Panc1 (cell line): ENCODE measurements at regions not wholly inside any gene's neighbourhood (a gene's known extent, or its start where the extent isn't known, plus 50 kb on each side); places are given as distances from the start of the nearest gene placed in this dataset.

Experiments
- ATAC-seq: fragments of 200-7000 bp; cut with Tn5 transposase; 2 replicates; pipeline ENCODE4 v1.9.1; 2020; ENCODE audit warnings: mild to moderate bottlenecking, moderate library complexity
- BruUV-seq: library from RNA; stranded (reverse); fragments of 400-500 nt; replicated peaks from 2 replicates; lab custom pipeline; 2021; lab: Mats Ljungman, UMichigan
- CTCF ChIA-PET: fragments of 300-600 bp; sonication (Branson Sonifier 250); formaldehyde crosslinking; loops from one replicate; lab custom pipeline; 2022; ENCODE audit warnings: antibody characterized with exemption; lab: Charles Lee
- POLR2A ChIA-PET: fragments of 300-600 bp; sonication (Branson Sonifier 250); formaldehyde crosslinking; loops from one replicate; lab custom pipeline; 2022; ENCODE audit warnings: antibody characterized with exemption; lab: Charles Lee
- DNase-seq: peaks from one replicate; pipeline ENCODE4 v3.0.0-alpha.2; 2010; ENCODE audit warnings: low read depth, low spot score
- H3K27ac ChIP-seq: 2 replicates; pipeline ENCODE4 v1.5.1; 2011; ENCODE audit warnings: mild to moderate bottlenecking, low read length, inconsistent platforms
- H3K27me3 ChIP-seq: fragments of 200-500 bp; sonication (Bioruptor generic); 2 replicates; pipeline ENCODE4 v1.6.0; 2014; ENCODE audit warnings: low read length, inconsistent platforms; ENCODE audit not compliant: control insufficient read depth, insufficient read depth
- H3K36me3 ChIP-seq: fragments of 200-500 bp; sonication (Bioruptor generic); 2 replicates; pipeline ENCODE4 v1.5.1; 2014; ENCODE audit warnings: inconsistent platforms, mild to moderate bottlenecking, low read length, moderate library complexity; ENCODE audit not compliant: control insufficient read depth, insufficient read depth
- H3K4me1 ChIP-seq: 2 replicates; pipeline ENCODE4 v1.5.1; 2011; ENCODE audit warnings: inconsistent platforms, mild to moderate bottlenecking, low read length, moderate library complexity; ENCODE audit not compliant: control insufficient read depth, insufficient read depth
- H3K4me3 ChIP-seq, 2 experiments: 2 replicates each; pipeline ENCODE4 v1.5.1; 2011 to 2012; ENCODE audit warnings: low read depth in 2 of 2, low read length in 2 of 2, mild to moderate bottlenecking in 2 of 2, inconsistent platforms in 1 of 2, moderate library complexity in 1 of 2
- H3K9me3 ChIP-seq: fragments of 200-500 bp; sonication (Bioruptor generic); 2 replicates; pipeline ENCODE4 v1.5.1; 2014; ENCODE audit warnings: low read depth, mild to moderate bottlenecking, inconsistent platforms, low read length, moderate library complexity; ENCODE audit not compliant: control insufficient read depth, insufficient read depth
- POLR2AphosphoS5 ChIP-seq: IDR thresholded peaks from 2 replicates; pipeline ENCODE4 v1.6.1; 2012; ENCODE audit warnings: mild to moderate bottlenecking, low read depth, low read length, moderate library complexity
- SIN3A ChIP-seq: IDR thresholded peaks from 2 replicates; pipeline ENCODE4 v1.6.1; 2012; ENCODE audit warnings: low read depth, mild to moderate bottlenecking, low read length, moderate library complexity, borderline replicate concordance; ENCODE audit not compliant: insufficient read depth
- TCF7L2 ChIP-seq: IDR thresholded peaks from 2 replicates; pipeline ENCODE4 v1.6.1; 2011; ENCODE audit warnings: mild to moderate bottlenecking, low read depth, low read length, inconsistent platforms
- in situ Hi-C: cut with HindIII; loops from 2 replicates; pipeline ENCODE4 v1.10.0; 2016; ENCODE audit warnings: low sequenced_read_pairs, low pct_unique_long_range_greater_than_20kb
- intact Hi-C: fragments of 100-400 bp; cut with micrococcal nuclease; formaldehyde crosslinking; loops from one replicate; pipeline ENCODE4 v1.10.0; 2022; ENCODE audit not compliant: unreplicated experiment
- TF ChIP-seq, protein P1 (sequence below), 2 experiments: IDR thresholded peaks; 2 replicates each; pipeline ENCODE4 v1.6.1; 2011 to 2012; ENCODE audit warnings: low read depth in 2 of 2, control low read depth in 1 of 2, low read length in 1 of 2, mild to moderate bottlenecking in 1 of 2, moderate library complexity in 1 of 2; ENCODE audit not compliant: insufficient read depth in 1 of 2
- TF ChIP-seq, protein P2 (sequence below): fragments of 450-650 bp; IDR thresholded peaks from 2 replicates; pipeline ENCODE4 v1.5.1; 2017; ENCODE audit warnings: mild to moderate bottlenecking

DNA sequence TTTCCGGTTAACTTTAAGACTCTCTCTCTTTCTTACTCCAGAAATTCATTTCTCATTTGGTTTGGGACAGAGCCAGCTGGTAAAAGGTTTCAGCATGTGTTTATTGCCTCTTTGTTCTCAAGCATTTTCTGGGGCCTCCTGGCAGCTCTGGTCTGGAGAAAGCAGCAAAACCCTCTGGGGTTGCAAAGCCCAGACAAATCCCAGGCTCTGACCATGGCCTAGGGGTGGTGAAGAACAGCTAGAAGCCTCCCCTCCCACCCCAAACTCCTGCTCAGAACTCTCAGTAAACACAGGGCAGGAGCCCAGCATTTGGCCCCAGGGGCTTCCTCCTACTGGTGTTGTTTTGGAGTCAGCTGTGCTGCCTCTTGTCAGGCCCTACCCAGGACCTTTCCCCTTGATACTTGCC, 124.2 kb upstream of the SERP2 start:
- H3K36me3 ChIP-seq: no peaks in the 10 kb centered on the region
- DNase-seq: no peak
- no peaks in the 10 kb centered on the region for H3K4me1 ChIP-seq
- H3K4me3 ChIP-seq: no peak overlapping the region
- ChIA-PET POLR2A (interaction anchor here (0.5 kb wide), 1 partner anchor 72 kb away, joined by 3 read pairs; no protein-coding TSS in a partner anchor), CTCF (interaction anchor here (0.6 kb wide), 1 partner anchor 58 kb away, joined by 3 read pairs; no protein-coding TSS in a partner anchor)
- 0 out of 2 replicates have a peak, but pooled peaks have one; percentile 26 for ATAC-seq
- H3K27ac ChIP-seq: no peak overlapping the region
- BruUV-seq: no TSS peak
- in situ Hi-C loops (no loop called here), intact Hi-C loops (no loop called here)
- no peaks in the 10 kb centered on the region for H3K27me3 ChIP-seq
- no peak for TF ChIP-seq TCF7L2
- TF ChIP-seq, protein P1, sequence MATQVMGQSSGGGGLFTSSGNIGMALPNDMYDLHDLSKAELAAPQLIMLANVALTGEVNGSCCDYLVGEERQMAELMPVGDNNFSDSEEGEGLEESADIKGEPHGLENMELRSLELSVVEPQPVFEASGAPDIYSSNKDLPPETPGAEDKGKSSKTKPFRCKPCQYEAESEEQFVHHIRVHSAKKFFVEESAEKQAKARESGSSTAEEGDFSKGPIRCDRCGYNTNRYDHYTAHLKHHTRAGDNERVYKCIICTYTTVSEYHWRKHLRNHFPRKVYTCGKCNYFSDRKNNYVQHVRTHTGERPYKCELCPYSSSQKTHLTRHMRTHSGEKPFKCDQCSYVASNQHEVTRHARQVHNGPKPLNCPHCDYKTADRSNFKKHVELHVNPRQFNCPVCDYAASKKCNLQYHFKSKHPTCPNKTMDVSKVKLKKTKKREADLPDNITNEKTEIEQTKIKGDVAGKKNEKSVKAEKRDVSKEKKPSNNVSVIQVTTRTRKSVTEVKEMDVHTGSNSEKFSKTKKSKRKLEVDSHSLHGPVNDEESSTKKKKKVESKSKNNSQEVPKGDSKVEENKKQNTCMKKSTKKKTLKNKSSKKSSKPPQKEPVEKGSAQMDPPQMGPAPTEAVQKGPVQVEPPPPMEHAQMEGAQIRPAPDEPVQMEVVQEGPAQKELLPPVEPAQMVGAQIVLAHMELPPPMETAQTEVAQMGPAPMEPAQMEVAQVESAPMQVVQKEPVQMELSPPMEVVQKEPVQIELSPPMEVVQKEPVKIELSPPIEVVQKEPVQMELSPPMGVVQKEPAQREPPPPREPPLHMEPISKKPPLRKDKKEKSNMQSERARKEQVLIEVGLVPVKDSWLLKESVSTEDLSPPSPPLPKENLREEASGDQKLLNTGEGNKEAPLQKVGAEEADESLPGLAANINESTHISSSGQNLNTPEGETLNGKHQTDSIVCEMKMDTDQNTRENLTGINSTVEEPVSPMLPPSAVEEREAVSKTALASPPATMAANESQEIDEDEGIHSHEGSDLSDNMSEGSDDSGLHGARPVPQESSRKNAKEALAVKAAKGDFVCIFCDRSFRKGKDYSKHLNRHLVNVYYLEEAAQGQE (IDR thresholded peaks at IDR 0.05; ENCODE audit: insufficient read depth in 1 of 2, low read depth in 2 of 2, low read length in 1 of 2): no peak
- TF ChIP-seq SIN3A: no peak
- TF ChIP-seq, protein P2, sequence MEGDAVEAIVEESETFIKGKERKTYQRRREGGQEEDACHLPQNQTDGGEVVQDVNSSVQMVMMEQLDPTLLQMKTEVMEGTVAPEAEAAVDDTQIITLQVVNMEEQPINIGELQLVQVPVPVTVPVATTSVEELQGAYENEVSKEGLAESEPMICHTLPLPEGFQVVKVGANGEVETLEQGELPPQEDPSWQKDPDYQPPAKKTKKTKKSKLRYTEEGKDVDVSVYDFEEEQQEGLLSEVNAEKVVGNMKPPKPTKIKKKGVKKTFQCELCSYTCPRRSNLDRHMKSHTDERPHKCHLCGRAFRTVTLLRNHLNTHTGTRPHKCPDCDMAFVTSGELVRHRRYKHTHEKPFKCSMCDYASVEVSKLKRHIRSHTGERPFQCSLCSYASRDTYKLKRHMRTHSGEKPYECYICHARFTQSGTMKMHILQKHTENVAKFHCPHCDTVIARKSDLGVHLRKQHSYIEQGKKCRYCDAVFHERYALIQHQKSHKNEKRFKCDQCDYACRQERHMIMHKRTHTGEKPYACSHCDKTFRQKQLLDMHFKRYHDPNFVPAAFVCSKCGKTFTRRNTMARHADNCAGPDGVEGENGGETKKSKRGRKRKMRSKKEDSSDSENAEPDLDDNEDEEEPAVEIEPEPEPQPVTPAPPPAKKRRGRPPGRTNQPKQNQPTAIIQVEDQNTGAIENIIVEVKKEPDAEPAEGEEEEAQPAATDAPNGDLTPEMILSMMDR: no peak
- TF ChIP-seq POLR2AphosphoS5: no peak
- H3K9me3 ChIP-seq: no peaks in the 10 kb centered on the region

DNA sequence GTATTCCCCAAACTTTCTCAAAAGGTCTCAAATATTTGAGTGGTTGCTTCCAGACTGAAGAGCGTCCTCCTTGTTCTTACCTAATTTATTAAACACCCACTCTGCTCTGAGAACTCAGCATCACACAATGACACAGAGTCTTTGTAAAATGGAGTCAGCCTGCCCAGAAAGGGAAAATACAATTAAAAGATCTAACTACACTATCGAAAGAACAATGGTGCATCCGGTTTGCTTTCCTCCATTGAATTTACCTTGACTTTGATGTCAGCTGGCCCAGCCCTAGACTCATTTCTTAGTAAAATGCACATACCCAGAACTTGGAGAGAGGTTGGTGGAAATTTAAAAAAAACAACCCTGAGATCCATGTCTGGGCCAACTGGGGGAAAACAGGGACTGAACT, 120.7 kb upstream of the SERP2 start:
- Histone ChIP-seq H3K27ac (no peak overlapping the region), H3K9me3 (no peaks in the 10 kb centered on the region), H3K36me3 (no peaks in the 10 kb centered on the region), H3K4me1 (no peaks in the 10 kb centered on the region), H3K4me3 (no peak overlapping the region), H3K27me3 (no peaks in the 10 kb centered on the region)
- DNase-seq (no peak), ATAC-seq (no peak)
- POLR2A ChIA-PET: no interaction called here
- intact Hi-C loops: no loop called here
- CTCF ChIA-PET: no interaction called here
- in situ Hi-C loops: no loop called here
- no TSS peak for BruUV-seq
- no peak for TF ChIP-seq SIN3A
- TF ChIP-seq, protein P1 (IDR thresholded peaks at IDR 0.05; ENCODE audit: insufficient read depth in 1 of 2, low read depth in 2 of 2, low read length in 1 of 2): no peak
